Osteoblast (primary cell): ENCODE measurements at regions not wholly inside any gene's neighbourhood (a gene's known extent, or its start where the extent isn't known, plus 50 kb on each side); places are given as distances from the start of the nearest gene placed in this dataset.
"Not testable (repeated sequence)": the region's sequence is repeated elsewhere in the genome, so short reads cannot be mapped to it uniquely, and the experiment has no call there.

ENCODE experiments used
- DNase-seq: peaks from one replicate; pipeline ENCODE4 v3.0.0; 2011; ENCODE audit warnings: low spot score, mixed read lengths; ENCODE audit not compliant: insufficient read length; ENCODE audit errors: missing footprints
- H2AFZ ChIP-seq: 2 replicates; pipeline ENCODE4 v1.6.0; 2011; ENCODE audit warnings: mild to moderate bottlenecking, low read length
- H3K27ac ChIP-seq: 2 replicates; pipeline ENCODE4 v1.5.1; 2011; ENCODE audit warnings: mild to moderate bottlenecking, low read depth, low read length, moderate library complexity
- H3K27me3 ChIP-seq: 2 replicates; pipeline ENCODE4 v1.6.0; 2012; ENCODE audit warnings: mild to moderate bottlenecking, control low read depth, inconsistent platforms, low read length, moderate library complexity; ENCODE audit not compliant: insufficient read depth
- H3K36me3 ChIP-seq: 2 replicates; pipeline ENCODE4 v1.5.1; 2011; ENCODE audit warnings: mild to moderate bottlenecking, low read length, control low read depth, moderate library complexity; ENCODE audit not compliant: insufficient read depth
- H3K4me1 ChIP-seq: 2 replicates; pipeline ENCODE4 v1.5.1; 2011; ENCODE audit warnings: mild to moderate bottlenecking, low read length, control low read depth, moderate library complexity; ENCODE audit not compliant: insufficient read depth
- H3K4me2 ChIP-seq: 2 replicates; pipeline ENCODE4 v1.6.0; 2011; ENCODE audit warnings: mild to moderate bottlenecking, low read length; ENCODE audit not compliant: insufficient read depth
- H3K4me3 ChIP-seq: fragments of 200-600 bp; sonication (generic); 3 replicates; pipeline ENCODE4 v1.5.1; 2012; ENCODE audit warnings: mild to moderate bottlenecking, low read length, inconsistent platforms; ENCODE audit not compliant: insufficient read depth
- H3K79me2 ChIP-seq: 2 replicates; pipeline ENCODE4 v1.6.0; 2012; ENCODE audit warnings: mild to moderate bottlenecking, low read length, control low read depth, inconsistent platforms; ENCODE audit not compliant: insufficient read depth
- H3K9me3 ChIP-seq: 2 replicates; pipeline ENCODE4 v1.5.1; 2011; ENCODE audit warnings: low read depth, low read length, control low read depth
- H4K20me1 ChIP-seq: 2 replicates; pipeline ENCODE4 v1.6.0; 2012; ENCODE audit warnings: mild to moderate bottlenecking, low read length, control low read depth; ENCODE audit not compliant: insufficient read depth

DNA sequence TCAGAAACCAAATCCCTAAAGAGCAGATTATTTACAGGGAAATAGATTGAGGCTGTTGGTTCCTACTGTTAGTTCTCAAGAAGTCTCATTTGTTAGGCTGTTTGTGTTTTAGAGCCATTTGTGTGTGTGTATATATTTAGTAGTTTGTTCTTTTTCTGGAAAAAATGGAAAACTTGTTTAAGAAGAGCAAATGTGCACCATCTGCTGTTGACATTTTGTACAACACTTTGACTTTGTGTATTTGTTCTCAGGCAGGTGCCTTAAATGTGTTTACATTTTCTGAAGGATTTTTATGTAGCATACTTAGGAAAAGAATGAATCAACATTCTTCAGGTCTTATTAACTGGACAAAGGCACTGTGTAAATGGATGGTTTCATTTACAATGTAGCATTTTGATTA, 163.7 kb upstream of the FOLH1 start:
- H3K27ac ChIP-seq, H3K36me3 ChIP-seq, H3K79me2 ChIP-seq, H3K4me3 ChIP-seq, H2AFZ ChIP-seq, H3K9me3 ChIP-seq, H3K4me1 ChIP-seq, DNase-seq, H3K4me2 ChIP-seq, H4K20me1 ChIP-seq, H3K27me3 ChIP-seq: not testable (repeated sequence)

DNA sequence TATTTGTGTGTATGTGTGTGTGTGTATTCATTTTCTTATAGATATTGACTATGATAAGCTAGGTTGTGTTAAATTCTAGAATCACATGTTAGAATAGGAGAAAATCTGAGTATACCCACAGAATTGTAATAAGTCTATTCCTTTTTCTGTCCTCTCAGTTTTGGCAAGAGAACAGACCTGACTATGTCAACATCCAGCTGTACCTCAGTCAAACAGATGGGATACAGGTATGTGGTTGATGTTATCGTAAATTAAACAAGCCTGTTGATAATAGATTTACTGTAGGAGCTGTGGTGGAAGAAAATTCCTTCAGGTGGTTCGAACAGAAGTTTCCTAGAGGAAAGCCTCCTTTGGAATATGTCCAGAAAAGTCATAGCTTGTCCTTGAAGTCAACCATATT, 160.2 kb upstream of the FOLH1 start:
- H3K36me3 ChIP-seq, H3K4me1 ChIP-seq, H3K79me2 ChIP-seq, H3K4me3 ChIP-seq, H3K9me3 ChIP-seq, DNase-seq, H3K4me2 ChIP-seq, H2AFZ ChIP-seq, H3K27ac ChIP-seq, H4K20me1 ChIP-seq, H3K27me3 ChIP-seq: not testable (repeated sequence)

DNA sequence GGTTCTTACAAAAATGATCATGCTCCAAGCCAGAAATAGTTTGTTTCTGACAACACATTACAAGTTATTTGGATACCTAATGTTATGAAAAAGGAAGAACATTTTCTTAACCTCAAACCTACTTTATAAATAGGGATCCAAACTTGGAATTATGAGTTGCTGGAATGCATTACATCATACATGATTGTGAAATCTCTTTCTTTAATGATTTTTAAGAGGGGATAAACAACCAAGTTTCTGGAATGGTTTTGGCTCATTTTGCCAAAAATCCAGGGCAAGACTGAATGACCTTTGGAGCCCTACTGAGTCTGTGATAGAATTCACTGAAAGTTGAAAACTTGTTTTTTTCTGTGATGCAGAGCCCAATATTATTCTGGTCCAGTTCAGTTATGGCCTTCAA, 157.0 kb upstream of the FOLH1 start:
- not testable (repeated sequence) for H4K20me1 ChIP-seq, H3K4me2 ChIP-seq, DNase-seq, H2AFZ ChIP-seq, H3K79me2 ChIP-seq, H3K36me3 ChIP-seq, H3K4me3 ChIP-seq, H3K27me3 ChIP-seq, H3K4me1 ChIP-seq, H3K27ac ChIP-seq, H3K9me3 ChIP-seq

DNA sequence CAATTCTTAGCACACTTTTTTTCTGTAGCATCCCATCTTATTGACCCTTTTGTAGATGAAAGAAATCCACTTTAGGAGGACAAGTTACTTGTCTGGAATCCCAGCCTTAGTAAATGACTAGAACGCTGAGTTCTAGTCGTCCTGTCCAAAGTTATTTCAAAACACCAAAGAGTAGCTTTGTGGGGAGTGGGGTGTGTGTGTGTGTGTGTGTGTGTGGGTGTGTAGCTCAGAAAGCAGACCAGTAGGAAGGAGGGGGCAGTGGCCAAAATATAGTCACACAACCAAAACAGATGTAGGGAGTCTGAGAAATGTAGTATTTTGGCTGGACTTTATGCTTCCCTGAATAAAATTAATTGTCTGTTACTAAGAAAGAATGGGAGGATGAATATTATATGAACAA, 154.6 kb upstream of the FOLH1 start:
- not testable (repeated sequence) for H3K27me3 ChIP-seq, H3K9me3 ChIP-seq, H3K4me2 ChIP-seq, H4K20me1 ChIP-seq, H3K4me1 ChIP-seq, H2AFZ ChIP-seq, H3K27ac ChIP-seq, H3K79me2 ChIP-seq, DNase-seq, H3K4me3 ChIP-seq, H3K36me3 ChIP-seq

DNA sequence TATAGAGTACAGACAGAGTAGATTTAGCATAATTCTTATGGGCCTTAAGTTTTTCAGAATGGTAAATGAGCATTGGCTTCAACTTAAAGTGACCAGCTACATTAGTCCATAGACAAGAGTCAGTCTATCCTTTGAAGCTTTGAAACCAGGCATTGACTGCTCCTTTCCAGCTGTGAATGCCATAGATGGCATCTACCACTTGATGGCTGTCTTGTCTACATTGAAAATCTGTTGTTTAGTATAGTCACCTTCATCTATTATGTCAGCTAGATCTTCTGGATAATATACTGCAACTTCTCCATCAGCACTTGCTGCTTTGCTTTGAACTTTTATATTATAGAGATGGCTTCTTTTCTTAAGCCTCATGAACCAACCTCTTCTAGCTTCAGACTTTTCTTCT, 146.1 kb upstream of the FOLH1 start:
- H3K27me3 ChIP-seq, DNase-seq, H3K4me1 ChIP-seq: not testable (repeated sequence)

DNA sequence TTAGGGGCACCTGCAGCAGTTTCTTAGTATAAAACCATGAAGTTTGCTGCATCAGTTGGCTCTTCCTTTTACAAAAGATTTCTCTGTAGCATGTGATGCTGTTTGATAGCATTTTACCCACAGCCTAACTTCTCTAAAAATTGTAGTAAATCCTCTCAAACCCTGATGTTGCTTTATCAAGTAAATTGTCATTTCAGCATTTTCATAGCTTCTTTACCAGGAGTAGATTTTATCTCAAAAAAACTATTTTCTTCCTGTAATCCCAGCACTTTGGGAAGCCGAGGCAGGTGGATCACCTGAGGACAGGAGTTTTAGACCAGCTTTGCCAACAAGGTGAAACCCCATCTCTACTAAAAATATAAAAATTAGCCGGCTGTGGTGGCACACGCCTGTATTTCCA, 144.5 kb upstream of the FOLH1 start:
- not testable (repeated sequence) for H3K36me3 ChIP-seq, H3K27ac ChIP-seq, H4K20me1 ChIP-seq, DNase-seq, H3K4me2 ChIP-seq, H3K4me1 ChIP-seq, H3K9me3 ChIP-seq, H3K4me3 ChIP-seq, H2AFZ ChIP-seq, H3K79me2 ChIP-seq, H3K27me3 ChIP-seq

More for the DNA sequence above, 146.1 kb upstream of the FOLH1 start:
- H3K27ac ChIP-seq, H3K4me3 ChIP-seq, H4K20me1 ChIP-seq, H3K9me3 ChIP-seq, H3K79me2 ChIP-seq, H3K4me2 ChIP-seq, H3K36me3 ChIP-seq, H2AFZ ChIP-seq: not testable (repeated sequence)

DNA sequence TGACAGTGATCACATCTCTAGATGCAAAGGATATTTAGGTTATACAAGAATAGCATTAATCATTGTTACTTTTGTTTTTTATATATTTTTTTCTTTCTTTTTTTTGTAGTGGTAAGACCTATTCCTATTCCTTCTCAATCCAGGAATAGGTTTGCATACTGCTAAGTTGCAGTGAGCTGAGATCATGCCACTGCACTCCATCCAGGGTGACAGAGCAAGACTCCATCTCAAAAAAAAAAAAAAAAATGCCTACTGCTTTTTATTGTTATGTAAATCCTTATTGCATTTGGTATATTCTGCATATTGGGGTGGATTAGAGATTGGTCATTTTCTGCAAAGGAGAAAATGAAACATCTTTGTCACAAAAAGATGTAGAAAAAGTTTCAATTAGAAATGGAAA, 138.2 kb upstream of the FOLH1 start:
- not testable (repeated sequence) for H3K4me1 ChIP-seq, H3K9me3 ChIP-seq, H3K36me3 ChIP-seq, H3K4me2 ChIP-seq, H2AFZ ChIP-seq, DNase-seq, H3K27ac ChIP-seq, H3K4me3 ChIP-seq, H3K27me3 ChIP-seq, H4K20me1 ChIP-seq, H3K79me2 ChIP-seq

DNA sequence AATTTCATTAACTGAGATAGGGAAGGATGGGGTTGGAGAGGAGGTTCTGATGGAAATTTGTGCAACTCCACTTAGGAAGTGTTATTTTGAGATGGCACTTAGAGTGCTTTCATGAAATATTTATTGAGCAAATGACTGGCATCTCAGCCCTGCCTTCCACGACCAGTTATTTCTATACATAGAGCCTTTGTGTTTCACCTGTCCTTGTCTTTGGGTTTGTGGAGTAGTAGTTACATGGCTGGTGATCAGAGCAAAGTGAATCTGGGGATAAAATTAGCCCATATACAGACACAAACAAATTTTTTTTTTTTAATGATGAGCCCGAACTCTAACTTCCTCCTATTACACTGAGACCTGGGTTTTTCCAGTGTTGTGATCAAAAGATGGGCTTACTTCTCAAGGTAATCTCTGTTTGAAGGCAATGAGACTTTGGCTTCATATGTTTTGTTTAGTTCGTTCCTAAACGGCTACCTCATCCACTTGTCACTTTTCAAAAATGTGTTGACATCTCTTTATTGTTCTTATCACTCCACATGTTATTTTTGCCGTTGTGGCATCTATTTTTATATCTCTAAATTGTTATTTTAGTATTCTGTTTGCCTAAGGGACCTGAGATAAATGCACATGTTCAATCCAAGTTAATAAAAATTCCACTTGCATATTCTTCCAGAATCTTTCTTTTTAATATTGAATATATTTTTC, 120.2 kb upstream of the FOLH1 start:
- H4K20me1 ChIP-seq, H3K9me3 ChIP-seq, H3K27ac ChIP-seq, DNase-seq, H3K4me3 ChIP-seq, H2AFZ ChIP-seq, H3K4me1 ChIP-seq, H3K4me2 ChIP-seq, H3K79me2 ChIP-seq, H3K36me3 ChIP-seq, H3K27me3 ChIP-seq: not testable (repeated sequence)

DNA sequence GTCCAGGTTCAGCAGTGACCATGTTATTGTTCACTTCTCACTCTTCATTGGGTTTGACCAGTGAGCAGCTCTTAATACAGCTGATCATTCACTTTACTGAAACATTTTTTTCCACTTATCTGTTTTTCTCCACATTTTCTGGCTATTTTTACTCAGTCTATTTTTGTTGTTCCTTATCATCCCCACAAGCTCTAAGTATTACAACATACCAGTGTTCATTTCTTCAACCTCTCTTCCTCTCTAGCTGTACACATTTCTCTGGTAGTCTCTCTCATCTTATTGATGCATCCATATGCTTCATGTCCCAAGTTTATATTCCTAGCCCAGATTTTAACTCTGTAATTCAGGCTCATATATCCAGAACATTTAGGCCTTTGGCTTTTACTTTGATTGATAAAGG, 119.4 kb upstream of the FOLH1 start:
- DNase-seq, H3K27ac ChIP-seq, H3K36me3 ChIP-seq, H3K4me2 ChIP-seq, H3K9me3 ChIP-seq, H2AFZ ChIP-seq, H4K20me1 ChIP-seq, H3K4me3 ChIP-seq, H3K79me2 ChIP-seq, H3K4me1 ChIP-seq, H3K27me3 ChIP-seq: not testable (repeated sequence)
